ENCODE measurements at regions not wholly inside any gene's neighbourhood (a gene's known extent, or its start where the extent isn't known, plus 50 kb on each side); places are given as distances from the start of the nearest gene placed in this dataset.

GRCh38 chr4:26257850-26258249 lies 63.0 kb upstream of the RBPJ start:
- no peak for TF ChIP-seq CTCF (conservative IDR thresholded peaks at IDR 0.05; ENCODE audit: low read depth, low read length)
- H3K4me3 ChIP-seq (ENCODE audit: low read depth, low read length): no peak overlapping the region
- DNase-seq (ENCODE audit: low read depth): no peak

GRCh38 chr4:26260571-26260970 lies 60.2 kb upstream of the RBPJ start:
- no peak overlapping the region for H3K4me3 ChIP-seq (ENCODE audit: low read depth, low read length)
- no peak for DNase-seq (ENCODE audit: low read depth)
- no peak for TF ChIP-seq CTCF (conservative IDR thresholded peaks at IDR 0.05; ENCODE audit: low read depth, low read length)

GRCh38 chr4:26261405-26261804 lies 59.4 kb upstream of the RBPJ start:
- TF ChIP-seq CTCF (conservative IDR thresholded peaks at IDR 0.05; ENCODE audit: low read depth, low read length): no peak
- DNase-seq (ENCODE audit: low read depth): no peak
- no peak overlapping the region for H3K4me3 ChIP-seq (ENCODE audit: low read depth, low read length)

GRCh38 chr4:26263165-26263564 lies 57.6 kb upstream of the RBPJ start:
- no peak overlapping the region for H3K4me3 ChIP-seq (ENCODE audit: low read depth, low read length)
- TF ChIP-seq CTCF (conservative IDR thresholded peaks at IDR 0.05; ENCODE audit: low read depth, low read length): no peak
- DNase-seq (ENCODE audit: low read depth): no peak

- no peak overlapping the region for H3K4me3 ChIP-seq (ENCODE audit: low read depth, low read length)
- no peak for DNase-seq (ENCODE audit: low read depth)
Observed at GRCh38 chr4:26264109-26264508, 56.7 kb upstream of the RBPJ start.

GRCh38 chr4:26267087-26267486 lies 53.7 kb upstream of the RBPJ start:
- H3K4me3 ChIP-seq (ENCODE audit: low read depth, low read length): no peak overlapping the region
- no peak for TF ChIP-seq CTCF (conservative IDR thresholded peaks at IDR 0.05; ENCODE audit: low read depth, low read length)
- DNase-seq (ENCODE audit: low read depth): no peak

More at GRCh38 chr4:26264109-26264508, 56.7 kb upstream of the RBPJ start:
- no peak for TF ChIP-seq CTCF (conservative IDR thresholded peaks at IDR 0.05; ENCODE audit: low read depth, low read length)

- no peak overlapping the region for H3K4me3 ChIP-seq (ENCODE audit: low read depth, low read length)
- DNase-seq (ENCODE audit: low read depth): no peak
- TF ChIP-seq CTCF (conservative IDR thresholded peaks at IDR 0.05; ENCODE audit: low read depth, low read length): no peak
Observed at GRCh38 chr4:26268246-26268645, 52.6 kb upstream of the RBPJ start.

All from choroid plexus epithelial cell (primary cell).